Progenitor cell of endocrine pancreas (in vitro differentiated cells): ENCODE measurements at regions not wholly inside any gene's neighbourhood (a gene's known extent, or its start where the extent isn't known, plus 50 kb on each side); places are given as distances from the start of the nearest gene placed in this dataset.

ENCODE experiments used
- DNase-seq: peaks from one replicate; pipeline ENCODE4 v3.0.0; 2021; ENCODE audit warnings: low spot score; ENCODE audit not compliant: unreplicated experiment
- H3K27ac Mint-ChIP-seq: 2 replicates; pipeline ENCODE4 v1.8.0; 2021; ENCODE audit warnings: mild to moderate bottlenecking, moderate library complexity, mixed read lengths
- H3K27me3 Mint-ChIP-seq: 2 replicates; pipeline ENCODE4 v1.8.0; 2021; ENCODE audit warnings: mixed read lengths
- H3K36me3 Mint-ChIP-seq: 2 replicates; pipeline ENCODE4 v1.8.0; 2022; ENCODE audit warnings: mixed read lengths; ENCODE audit not compliant: insufficient read depth
- H3K4me1 Mint-ChIP-seq: 2 replicates; pipeline ENCODE4 v1.8.0; 2021; ENCODE audit warnings: low read depth, mixed read lengths
- H3K4me3 Mint-ChIP-seq: 2 replicates; pipeline ENCODE4 v1.8.0; 2021; ENCODE audit warnings: low read depth, mild to moderate bottlenecking, moderate library complexity, mixed read lengths
- H3K9me3 Mint-ChIP-seq: 2 replicates; pipeline ENCODE4 v1.8.0; 2021; ENCODE audit warnings: low read depth, mixed read lengths
- TF ChIP-seq, protein P1 (sequence below): fragments of 200-600 bp; sonication (generic); IDR thresholded peaks from one replicate; pipeline ENCODE4 v1.5.0; 2021; ENCODE audit warnings: antibody characterized with exemption, mild to moderate bottlenecking; ENCODE audit not compliant: unreplicated experiment

DNA sequence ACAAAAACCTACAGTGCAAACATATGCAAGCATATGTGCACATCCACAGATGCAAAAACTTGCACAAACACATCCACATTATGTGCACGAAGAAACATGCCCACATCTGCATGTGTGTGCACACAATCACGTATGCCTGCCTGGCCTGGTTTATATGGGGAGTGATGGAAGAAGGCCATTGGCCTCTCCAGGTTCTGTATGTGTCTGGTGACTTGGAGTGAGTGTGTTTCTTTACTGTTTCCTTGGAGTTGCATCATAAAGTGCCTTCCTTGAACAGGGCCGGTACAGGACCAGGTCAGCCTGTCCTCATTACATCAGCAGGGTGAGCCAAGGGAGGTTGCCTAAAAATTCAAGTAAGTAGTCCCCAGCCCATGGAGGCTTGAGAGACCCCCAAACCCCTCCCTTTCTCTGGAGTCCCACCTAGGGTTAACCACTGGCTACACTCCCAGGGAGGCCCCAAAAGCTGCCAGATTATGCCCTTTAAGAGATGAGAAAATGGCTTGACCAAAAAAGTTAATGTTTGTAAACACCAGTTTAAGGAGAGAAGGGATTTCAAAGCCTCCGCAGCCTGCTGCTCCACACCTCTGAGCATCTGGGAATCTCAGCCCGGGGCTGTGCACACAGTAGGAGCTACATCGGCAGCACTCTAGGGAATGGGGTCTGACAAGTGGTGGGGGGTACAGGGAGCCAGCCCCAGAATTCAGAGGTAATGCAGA lies 140.8 kb downstream of the VEGFA start:
- H3K9me3 Mint-ChIP-seq: no peaks in the 10 kb centered on the region
- DNase-seq: no peak
- H3K4me3 Mint-ChIP-seq: no peak overlapping the region
- TF ChIP-seq, protein P1, sequence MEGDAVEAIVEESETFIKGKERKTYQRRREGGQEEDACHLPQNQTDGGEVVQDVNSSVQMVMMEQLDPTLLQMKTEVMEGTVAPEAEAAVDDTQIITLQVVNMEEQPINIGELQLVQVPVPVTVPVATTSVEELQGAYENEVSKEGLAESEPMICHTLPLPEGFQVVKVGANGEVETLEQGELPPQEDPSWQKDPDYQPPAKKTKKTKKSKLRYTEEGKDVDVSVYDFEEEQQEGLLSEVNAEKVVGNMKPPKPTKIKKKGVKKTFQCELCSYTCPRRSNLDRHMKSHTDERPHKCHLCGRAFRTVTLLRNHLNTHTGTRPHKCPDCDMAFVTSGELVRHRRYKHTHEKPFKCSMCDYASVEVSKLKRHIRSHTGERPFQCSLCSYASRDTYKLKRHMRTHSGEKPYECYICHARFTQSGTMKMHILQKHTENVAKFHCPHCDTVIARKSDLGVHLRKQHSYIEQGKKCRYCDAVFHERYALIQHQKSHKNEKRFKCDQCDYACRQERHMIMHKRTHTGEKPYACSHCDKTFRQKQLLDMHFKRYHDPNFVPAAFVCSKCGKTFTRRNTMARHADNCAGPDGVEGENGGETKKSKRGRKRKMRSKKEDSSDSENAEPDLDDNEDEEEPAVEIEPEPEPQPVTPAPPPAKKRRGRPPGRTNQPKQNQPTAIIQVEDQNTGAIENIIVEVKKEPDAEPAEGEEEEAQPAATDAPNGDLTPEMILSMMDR: no peak
- H3K27me3 Mint-ChIP-seq: no peaks in the 10 kb centered on the region
- peaks cover 33% of the 10 kb centered on the region for H3K4me1 Mint-ChIP-seq
- no peaks in the 10 kb centered on the region for H3K36me3 Mint-ChIP-seq
- H3K27ac Mint-ChIP-seq: no peak overlapping the region

DNA sequence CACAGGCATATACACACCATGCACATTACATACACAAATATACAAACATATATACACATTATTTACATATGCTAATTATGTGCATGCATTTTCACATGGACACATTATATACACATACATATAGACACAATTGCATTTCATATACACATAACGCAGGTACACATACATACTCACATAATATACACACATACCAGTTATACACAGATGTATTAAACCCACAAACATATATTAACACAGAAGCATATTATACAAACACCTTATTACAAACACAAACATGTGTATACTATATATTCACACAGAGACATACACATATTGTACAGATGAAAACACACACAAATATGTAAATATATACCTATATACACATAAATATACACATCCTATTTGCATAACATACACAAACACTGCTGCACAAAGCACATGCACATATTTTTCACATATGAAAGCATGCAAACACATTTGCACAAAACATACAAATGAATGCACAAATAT lies 140.2 kb downstream of the VEGFA start:
- H3K27me3 Mint-ChIP-seq: no peaks in the 10 kb centered on the region
- no peaks in the 10 kb centered on the region for H3K9me3 Mint-ChIP-seq
- no peaks in the 10 kb centered on the region for H3K36me3 Mint-ChIP-seq
- H3K4me1 Mint-ChIP-seq: peaks cover 28% of the 10 kb centered on the region
- DNase-seq: no peak
- TF ChIP-seq, protein P1: no peak
- no peak overlapping the region for H3K27ac Mint-ChIP-seq
- H3K4me3 Mint-ChIP-seq: no peak overlapping the region

DNA sequence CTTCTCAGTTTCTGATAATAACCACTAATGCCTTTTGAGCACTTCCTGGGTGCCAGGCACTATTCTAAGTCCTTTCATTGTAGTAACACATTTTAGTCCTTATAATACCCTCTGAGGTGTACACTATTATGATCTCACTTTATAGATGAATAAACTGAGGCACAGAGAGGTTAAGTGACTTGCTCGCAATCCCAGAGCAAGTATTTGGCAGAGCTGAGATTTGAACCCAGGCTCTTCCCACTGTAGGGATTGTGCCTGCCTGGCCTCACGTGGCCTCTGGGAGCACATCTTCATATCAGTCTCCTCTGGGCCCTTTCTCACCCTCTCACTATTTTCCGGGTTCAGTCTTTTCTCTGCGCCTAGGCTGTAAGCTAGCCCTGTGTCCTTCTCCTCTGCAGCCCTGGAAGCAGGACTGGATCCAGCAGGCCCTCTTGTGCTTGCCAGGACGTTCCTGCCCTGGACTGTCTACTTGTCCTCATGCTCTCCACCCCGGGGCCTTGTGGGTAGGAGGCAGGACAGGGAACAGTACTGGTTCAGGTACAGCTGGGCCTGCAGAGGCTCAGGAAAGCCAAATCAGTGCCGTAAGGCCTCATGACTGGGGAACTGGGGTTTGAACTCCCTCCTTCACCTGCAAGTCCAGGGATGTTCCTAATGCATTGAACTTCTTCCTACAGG lies 139.6 kb downstream of the VEGFA start:
- TF ChIP-seq, protein P1: no peak
- Mint-ChIP-seq H3K27me3 (no peaks in the 10 kb centered on the region), H3K36me3 (no peaks in the 10 kb centered on the region), H3K27ac (no peak overlapping the region), H3K4me3 (no peak overlapping the region), H3K9me3 (no peaks in the 10 kb centered on the region), H3K4me1 (peaks cover 26% of the 10 kb centered on the region)
- no peak for DNase-seq

DNA sequence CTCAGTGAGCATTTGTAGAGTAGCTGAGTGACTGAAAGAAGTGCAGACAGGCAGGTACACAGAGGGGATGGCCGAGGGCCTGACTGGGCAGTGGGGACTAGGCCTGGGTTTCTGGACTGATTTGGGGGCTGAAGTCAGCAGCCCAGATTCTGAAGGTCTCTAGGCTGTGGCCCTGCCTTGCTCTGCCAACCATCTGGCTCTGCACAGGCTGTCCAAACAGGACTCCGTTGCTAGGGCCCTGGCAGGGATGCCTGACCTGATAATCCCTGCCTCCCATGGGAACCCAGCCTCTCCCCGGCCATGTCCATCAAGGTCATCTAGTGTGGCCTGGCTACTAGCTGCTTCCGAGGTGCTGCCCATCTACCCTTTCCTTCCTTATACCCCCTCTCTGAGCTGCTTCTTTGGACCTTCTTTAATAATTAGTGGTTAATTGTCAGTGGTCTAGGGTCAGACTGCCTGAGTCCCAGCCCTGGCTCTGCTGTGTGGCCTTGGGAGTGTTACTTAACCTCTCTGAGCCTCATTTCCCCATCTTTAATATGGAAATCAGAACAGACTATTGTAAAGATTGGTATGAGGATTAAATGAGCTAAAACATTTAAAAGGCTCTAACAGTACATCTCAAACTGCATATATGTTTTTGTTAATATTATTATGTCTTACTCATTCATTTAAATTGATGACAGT lies 137.9 kb downstream of the VEGFA start:
- Mint-ChIP-seq H3K27me3 (no peaks in the 10 kb centered on the region), H3K9me3 (no peaks in the 10 kb centered on the region), H3K4me1 (peaks cover 19% of the 10 kb centered on the region), H3K36me3 (no peaks in the 10 kb centered on the region), H3K27ac (no peak overlapping the region), H3K4me3 (no peak overlapping the region)
- no peak for DNase-seq
- TF ChIP-seq, protein P1: no peak

DNA sequence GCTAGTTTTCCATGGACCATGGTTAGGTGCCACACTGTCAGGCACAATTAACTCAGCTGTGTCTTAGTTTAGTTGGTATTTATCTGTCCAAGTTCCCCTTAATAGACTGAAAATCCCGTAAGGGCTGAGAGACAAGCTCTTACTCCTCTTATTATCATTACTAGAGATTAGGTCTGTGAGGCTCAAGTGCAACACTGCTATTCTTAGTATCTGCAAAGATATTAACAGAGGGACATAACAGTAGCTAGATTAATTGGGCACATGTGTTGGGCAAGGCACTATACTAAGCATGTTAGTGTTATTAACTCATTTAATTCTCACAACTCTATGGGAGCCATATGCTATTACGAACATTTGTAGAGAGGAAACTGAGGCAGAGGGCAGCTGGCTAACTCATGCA lies 137.3 kb downstream of the VEGFA start:
- Mint-ChIP-seq H3K4me3 (no peak overlapping the region), H3K27ac (no peak overlapping the region), H3K9me3 (no peaks in the 10 kb centered on the region), H3K36me3 (no peaks in the 10 kb centered on the region), H3K27me3 (no peaks in the 10 kb centered on the region), H3K4me1 (peaks cover 16% of the 10 kb centered on the region)
- no peak for DNase-seq
- TF ChIP-seq, protein P1: no peak
